ENCODE measurements at regions not wholly inside any gene's neighbourhood (a gene's known extent, or its start where the extent isn't known, plus 50 kb on each side); places are given as distances from the start of the nearest gene placed in this dataset.

DNA sequence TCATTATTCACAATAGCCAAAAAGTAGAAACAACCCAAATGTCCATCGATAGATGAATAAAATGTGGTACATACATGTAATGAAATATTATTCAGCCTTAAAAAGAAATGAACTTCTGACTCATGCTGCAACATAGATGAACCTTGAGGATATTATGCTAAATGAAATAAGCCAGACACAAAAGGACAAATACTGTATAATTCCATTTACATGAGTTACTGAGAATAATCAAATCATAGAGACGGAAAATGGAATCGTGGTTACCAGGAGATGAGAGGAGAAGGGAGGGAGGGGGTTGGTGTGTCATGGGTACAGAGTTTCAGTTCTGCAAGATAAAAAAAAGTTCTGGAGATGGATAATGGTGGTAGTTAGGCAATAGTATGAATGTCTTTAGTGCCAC lies 184.1 kb downstream of the PSMG1 start:
- no peak for TF ChIP-seq RARB (CRISPR knock-in tag; IDR thresholded peaks at IDR 0.05)
- peak; percentile 41; the same call in 1 of the 2 replicates for TF ChIP-seq ZC3H10 (CRISPR knock-in tag; IDR thresholded peaks at IDR 0.05)
- TF ChIP-seq GLIS3 (CRISPR knock-in tag; IDR thresholded peaks at IDR 0.05), result no peak
- no peak for TF ChIP-seq ZFP30 (CRISPR knock-in tag; IDR thresholded peaks at IDR 0.05)
- TF ChIP-seq TOX (CRISPR knock-in tag; IDR thresholded peaks at IDR 0.05; ENCODE audit: borderline replicate concordance), result no peak
- TF ChIP-seq ESRRG (CRISPR knock-in tag; IDR thresholded peaks at IDR 0.05), result peak; percentile 65; the same call in 1 of the 2 replicates
- TF ChIP-seq, protein P1, sequence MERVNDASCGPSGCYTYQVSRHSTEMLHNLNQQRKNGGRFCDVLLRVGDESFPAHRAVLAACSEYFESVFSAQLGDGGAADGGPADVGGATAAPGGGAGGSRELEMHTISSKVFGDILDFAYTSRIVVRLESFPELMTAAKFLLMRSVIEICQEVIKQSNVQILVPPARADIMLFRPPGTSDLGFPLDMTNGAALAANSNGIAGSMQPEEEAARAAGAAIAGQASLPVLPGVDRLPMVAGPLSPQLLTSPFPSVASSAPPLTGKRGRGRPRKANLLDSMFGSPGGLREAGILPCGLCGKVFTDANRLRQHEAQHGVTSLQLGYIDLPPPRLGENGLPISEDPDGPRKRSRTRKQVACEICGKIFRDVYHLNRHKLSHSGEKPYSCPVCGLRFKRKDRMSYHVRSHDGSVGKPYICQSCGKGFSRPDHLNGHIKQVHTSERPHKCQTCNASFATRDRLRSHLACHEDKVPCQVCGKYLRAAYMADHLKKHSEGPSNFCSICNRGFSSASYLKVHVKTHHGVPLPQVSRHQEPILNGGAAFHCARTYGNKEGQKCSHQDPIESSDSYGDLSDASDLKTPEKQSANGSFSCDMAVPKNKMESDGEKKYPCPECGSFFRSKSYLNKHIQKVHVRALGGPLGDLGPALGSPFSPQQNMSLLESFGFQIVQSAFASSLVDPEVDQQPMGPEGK (CRISPR knock-in tag; IDR thresholded peaks at IDR 0.05; ENCODE audit: borderline replicate concordance), result 0 out of 2 replicates have a peak, but pooled peaks have one; percentile 54
- TF ChIP-seq BACH2 (CRISPR knock-in tag; IDR thresholded peaks at IDR 0.05; ENCODE audit: borderline replicate concordance), result no peak
- TF ChIP-seq OSR1 (CRISPR knock-in tag; IDR thresholded peaks at IDR 0.05), result no peak
- TF ChIP-seq SNAI2 (CRISPR knock-in tag; IDR thresholded peaks at IDR 0.05), result no peak
- TF ChIP-seq ZFP3 (CRISPR knock-in tag; IDR thresholded peaks at IDR 0.05), result no peak
